ENCODE measurements at regions not wholly inside any gene's neighbourhood (a gene's known extent, or its start where the extent isn't known, plus 50 kb on each side); places are given as distances from the start of the nearest gene placed in this dataset.

DNA sequence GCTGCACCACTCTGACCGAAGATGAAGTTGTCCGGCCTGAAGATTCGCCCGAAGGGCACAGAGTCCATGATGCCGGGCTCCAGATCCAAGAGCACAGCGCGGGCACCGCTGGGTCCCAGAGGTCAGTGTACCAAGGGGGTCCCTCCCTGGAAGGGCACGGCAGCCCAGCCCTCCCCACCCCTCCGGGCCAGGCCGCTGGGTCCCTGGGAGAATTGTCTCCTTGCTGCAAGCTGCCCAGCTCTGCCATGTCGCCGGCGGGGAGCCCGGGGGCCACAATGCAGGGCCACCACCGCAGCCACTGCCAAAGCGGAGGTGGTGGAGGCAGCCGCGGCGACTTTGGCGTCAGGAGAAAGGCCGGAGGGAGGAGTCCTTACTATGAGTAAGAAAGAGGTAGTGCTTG, 189.5 kb upstream of the CYRIA start:
- Mint-ChIP-seq H3K4me3 (no peak overlapping the region), H3K36me3 (ENCODE audit: low read depth) (no peaks in the 10 kb centered on the region)
- H3K27me3 ChIP-seq (ENCODE audit: insufficient read depth) = no peaks in the 10 kb centered on the region

More for the DNA sequence above, 189.5 kb upstream of the CYRIA start:
- H3K27me3 Mint-ChIP-seq (ENCODE audit: insufficient read depth, low read depth, poor library complexity) = no peaks in the 10 kb centered on the region
- no peak overlapping the region for H3K4me3 ChIP-seq
- TF ChIP-seq, protein P1, sequence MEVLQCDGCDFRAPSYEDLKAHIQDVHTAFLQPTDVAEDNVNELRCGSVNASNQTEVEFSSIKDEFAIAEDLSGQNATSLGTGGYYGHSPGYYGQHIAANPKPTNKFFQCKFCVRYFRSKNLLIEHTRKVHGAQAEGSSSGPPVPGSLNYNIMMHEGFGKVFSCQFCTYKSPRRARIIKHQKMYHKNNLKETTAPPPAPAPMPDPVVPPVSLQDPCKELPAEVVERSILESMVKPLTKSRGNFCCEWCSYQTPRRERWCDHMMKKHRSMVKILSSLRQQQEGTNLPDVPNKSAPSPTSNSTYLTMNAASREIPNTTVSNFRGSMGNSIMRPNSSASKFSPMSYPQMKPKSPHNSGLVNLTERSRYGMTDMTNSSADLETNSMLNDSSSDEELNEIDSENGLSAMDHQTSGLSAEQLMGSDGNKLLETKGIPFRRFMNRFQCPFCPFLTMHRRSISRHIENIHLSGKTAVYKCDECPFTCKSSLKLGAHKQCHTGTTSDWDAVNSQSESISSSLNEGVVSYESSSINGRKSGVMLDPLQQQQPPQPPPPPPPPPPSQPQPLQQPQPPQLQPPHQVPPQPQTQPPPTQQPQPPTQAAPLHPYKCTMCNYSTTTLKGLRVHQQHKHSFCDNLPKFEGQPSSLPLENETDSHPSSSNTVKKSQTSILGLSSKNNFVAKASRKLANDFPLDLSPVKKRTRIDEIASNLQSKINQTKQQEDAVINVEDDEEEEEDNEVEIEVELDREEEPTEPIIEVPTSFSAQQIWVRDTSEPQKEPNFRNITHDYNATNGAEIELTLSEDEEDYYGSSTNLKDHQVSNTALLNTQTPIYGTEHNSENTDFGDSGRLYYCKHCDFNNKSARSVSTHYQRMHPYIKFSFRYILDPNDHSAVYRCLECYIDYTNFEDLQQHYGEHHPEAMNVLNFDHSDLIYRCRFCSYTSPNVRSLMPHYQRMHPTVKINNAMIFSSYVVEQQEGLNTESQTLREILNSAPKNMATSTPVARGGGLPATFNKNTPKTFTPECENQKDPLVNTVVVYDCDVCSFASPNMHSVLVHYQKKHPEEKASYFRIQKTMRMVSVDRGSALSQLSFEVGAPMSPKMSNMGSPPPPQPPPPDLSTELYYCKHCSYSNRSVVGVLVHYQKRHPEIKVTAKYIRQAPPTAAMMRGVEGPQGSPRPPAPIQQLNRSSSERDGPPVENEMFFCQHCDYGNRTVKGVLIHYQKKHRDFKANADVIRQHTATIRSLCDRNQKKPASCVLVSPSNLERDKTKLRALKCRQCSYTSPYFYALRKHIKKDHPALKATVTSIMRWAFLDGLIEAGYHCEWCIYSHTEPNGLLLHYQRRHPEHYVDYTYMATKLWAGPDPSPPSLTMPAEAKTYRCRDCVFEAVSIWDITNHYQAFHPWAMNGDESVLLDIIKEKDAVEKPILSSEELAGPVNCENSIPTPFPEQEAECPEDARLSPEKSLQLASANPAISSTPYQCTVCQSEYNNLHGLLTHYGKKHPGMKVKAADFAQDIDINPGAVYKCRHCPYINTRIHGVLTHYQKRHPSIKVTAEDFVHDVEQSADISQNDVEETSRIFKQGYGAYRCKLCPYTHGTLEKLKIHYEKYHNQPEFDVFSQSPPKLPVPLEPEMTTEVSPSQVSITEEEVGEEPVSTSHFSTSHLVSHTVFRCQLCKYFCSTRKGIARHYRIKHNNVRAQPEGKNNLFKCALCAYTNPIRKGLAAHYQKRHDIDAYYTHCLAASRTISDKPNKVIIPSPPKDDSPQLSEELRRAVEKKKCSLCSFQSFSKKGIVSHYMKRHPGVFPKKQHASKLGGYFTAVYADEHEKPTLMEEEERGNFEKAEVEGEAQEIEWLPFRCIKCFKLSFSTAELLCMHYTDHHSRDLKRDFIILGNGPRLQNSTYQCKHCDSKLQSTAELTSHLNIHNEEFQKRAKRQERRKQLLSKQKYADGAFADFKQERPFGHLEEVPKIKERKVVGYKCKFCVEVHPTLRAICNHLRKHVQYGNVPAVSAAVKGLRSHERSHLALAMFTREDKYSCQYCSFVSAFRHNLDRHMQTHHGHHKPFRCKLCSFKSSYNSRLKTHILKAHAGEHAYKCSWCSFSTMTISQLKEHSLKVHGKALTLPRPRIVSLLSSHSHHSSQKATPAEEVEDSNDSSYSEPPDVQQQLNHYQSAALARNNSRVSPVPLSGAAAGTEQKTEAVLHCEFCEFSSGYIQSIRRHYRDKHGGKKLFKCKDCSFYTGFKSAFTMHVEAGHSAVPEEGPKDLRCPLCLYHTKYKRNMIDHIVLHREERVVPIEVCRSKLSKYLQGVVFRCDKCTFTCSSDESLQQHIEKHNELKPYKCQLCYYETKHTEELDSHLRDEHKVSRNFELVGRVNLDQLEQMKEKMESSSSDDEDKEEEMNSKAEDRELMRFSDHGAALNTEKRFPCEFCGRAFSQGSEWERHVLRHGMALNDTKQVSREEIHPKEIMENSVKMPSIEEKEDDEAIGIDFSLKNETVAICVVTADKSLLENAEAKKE (CRISPR knock-in tag; IDR thresholded peaks at IDR 0.05) = no peak
- TF ChIP-seq JUNB (IDR thresholded peaks at IDR 0.05; ENCODE audit: unreplicated experiment) = no peak
- no peak for TF ChIP-seq ZNF114 (CRISPR knock-in tag; IDR thresholded peaks at IDR 0.05)
- no peak for TF ChIP-seq POLR2AphosphoS5 (IDR thresholded peaks at IDR 0.05; ENCODE audit: low read depth)
- TF ChIP-seq, protein P2, sequence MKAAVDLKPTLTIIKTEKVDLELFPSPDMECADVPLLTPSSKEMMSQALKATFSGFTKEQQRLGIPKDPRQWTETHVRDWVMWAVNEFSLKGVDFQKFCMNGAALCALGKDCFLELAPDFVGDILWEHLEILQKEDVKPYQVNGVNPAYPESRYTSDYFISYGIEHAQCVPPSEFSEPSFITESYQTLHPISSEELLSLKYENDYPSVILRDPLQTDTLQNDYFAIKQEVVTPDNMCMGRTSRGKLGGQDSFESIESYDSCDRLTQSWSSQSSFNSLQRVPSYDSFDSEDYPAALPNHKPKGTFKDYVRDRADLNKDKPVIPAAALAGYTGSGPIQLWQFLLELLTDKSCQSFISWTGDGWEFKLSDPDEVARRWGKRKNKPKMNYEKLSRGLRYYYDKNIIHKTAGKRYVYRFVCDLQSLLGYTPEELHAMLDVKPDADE (IDR thresholded peaks at IDR 0.05) = no peak
- no peak for TF ChIP-seq NANOG (IDR thresholded peaks at IDR 0.05; ENCODE audit: borderline replicate concordance)
- TF ChIP-seq, protein P3, sequence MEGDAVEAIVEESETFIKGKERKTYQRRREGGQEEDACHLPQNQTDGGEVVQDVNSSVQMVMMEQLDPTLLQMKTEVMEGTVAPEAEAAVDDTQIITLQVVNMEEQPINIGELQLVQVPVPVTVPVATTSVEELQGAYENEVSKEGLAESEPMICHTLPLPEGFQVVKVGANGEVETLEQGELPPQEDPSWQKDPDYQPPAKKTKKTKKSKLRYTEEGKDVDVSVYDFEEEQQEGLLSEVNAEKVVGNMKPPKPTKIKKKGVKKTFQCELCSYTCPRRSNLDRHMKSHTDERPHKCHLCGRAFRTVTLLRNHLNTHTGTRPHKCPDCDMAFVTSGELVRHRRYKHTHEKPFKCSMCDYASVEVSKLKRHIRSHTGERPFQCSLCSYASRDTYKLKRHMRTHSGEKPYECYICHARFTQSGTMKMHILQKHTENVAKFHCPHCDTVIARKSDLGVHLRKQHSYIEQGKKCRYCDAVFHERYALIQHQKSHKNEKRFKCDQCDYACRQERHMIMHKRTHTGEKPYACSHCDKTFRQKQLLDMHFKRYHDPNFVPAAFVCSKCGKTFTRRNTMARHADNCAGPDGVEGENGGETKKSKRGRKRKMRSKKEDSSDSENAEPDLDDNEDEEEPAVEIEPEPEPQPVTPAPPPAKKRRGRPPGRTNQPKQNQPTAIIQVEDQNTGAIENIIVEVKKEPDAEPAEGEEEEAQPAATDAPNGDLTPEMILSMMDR (conservative IDR thresholded peaks at IDR 0.05; ENCODE audit: low read depth in 2 of 2) = no peak
- TF ChIP-seq CREB1 (CRISPR knock-in tag; IDR thresholded peaks at IDR 0.05; ENCODE audit: low read depth) = no peak
- H3K27ac Mint-ChIP-seq = no peak overlapping the region
- H3K4me2 ChIP-seq = no peak overlapping the region
- no peak overlapping the region for H2AFZ ChIP-seq
- H3K9me3 Mint-ChIP-seq = peaks cover 3% of the 10 kb centered on the region; the same call in 2 of the 3 replicates
- ATAC-seq (no peak), DNase-seq (ENCODE audit: low spot score) (no peak)
- no peaks in the 10 kb centered on the region for H3K9me2 ChIP-seq (ENCODE audit: insufficient read depth)
- H3K4me1 ChIP-seq (ENCODE audit: insufficient read depth) = no peaks in the 10 kb centered on the region
- no peaks in the 10 kb centered on the region for H4K20me1 ChIP-seq (replicated peaks; ENCODE audit: insufficient read depth)
- no peak overlapping the region for H3K27ac ChIP-seq (ENCODE audit: low read depth)
- no peaks in the 10 kb centered on the region for H3K4me1 Mint-ChIP-seq
- no peaks in the 10 kb centered on the region for H3F3A ChIP-seq (replicated peaks; ENCODE audit: low read depth)
- no peaks in the 10 kb centered on the region for H3K79me2 ChIP-seq (replicated peaks; ENCODE audit: insufficient read depth)
- H3K36me3 ChIP-seq (ENCODE audit: insufficient read depth) = no peaks in the 10 kb centered on the region

All from GM23338 (cell line).